ENCODE measurements at regions not wholly inside any gene's neighbourhood (a gene's known extent, or its start where the extent isn't known, plus 50 kb on each side); places are given as distances from the start of the nearest gene placed in this dataset.

- Histone ChIP-seq H3K4me3 (ENCODE audit: low read length) (no peak overlapping the region), H3K36me3 (ENCODE audit: insufficient read depth, low read depth, low read length) (no peaks in the 10 kb centered on the region), H3K27me3 (ENCODE audit: insufficient read depth, low read length) (peaks cover 85% of the 10 kb centered on the region), H3K9ac (ENCODE audit: low read depth, low read length) (no peak overlapping the region), H3K27ac (ENCODE audit: low read length) (no peak overlapping the region), H3K4me1 (ENCODE audit: insufficient read depth, low read length) (peaks cover 25% of the 10 kb centered on the region), H3K9me3 (ENCODE audit: insufficient read depth, low read depth, low read length) (no peaks in the 10 kb centered on the region; the same call in 1 of the 2 replicates)
These were observed 126.6 kb upstream of the SLC1A4 start for GRCh38 chr2:64862623-64863022.

- Histone ChIP-seq H3K9ac (ENCODE audit: low read depth, low read length) (no peak overlapping the region), H3K4me3 (ENCODE audit: low read length) (no peak overlapping the region), H3K36me3 (ENCODE audit: insufficient read depth, low read depth, low read length) (no peaks in the 10 kb centered on the region), H3K27ac (ENCODE audit: low read length) (no peak overlapping the region), H3K9me3 (ENCODE audit: insufficient read depth, low read depth, low read length) (no peaks in the 10 kb centered on the region; the same call in 1 of the 2 replicates), H3K27me3 (ENCODE audit: insufficient read depth, low read length) (peaks cover 78% of the 10 kb centered on the region), H3K4me1 (ENCODE audit: insufficient read depth, low read length) (peaks cover 19% of the 10 kb centered on the region; the same call in 1 of the 2 replicates)
These were observed 125.9 kb upstream of the SLC1A4 start for GRCh38 chr2:64863097-64863820.

- peak overlapping the region; percentile 86 for H3K4me3 ChIP-seq (ENCODE audit: low read length)
- H3K9me3 ChIP-seq (ENCODE audit: insufficient read depth, low read depth, low read length), result no peaks in the 10 kb centered on the region; the same call in 1 of the 2 replicates
- H3K27me3 ChIP-seq (ENCODE audit: insufficient read depth, low read length), result peaks cover 58% of the 10 kb centered on the region
- H3K36me3 ChIP-seq (ENCODE audit: insufficient read depth, low read depth, low read length), result no peaks in the 10 kb centered on the region
- H3K9ac ChIP-seq (ENCODE audit: low read depth, low read length), result peak overlapping the region; percentile 68; the same call in 1 of the 2 replicates
- no peak overlapping the region for H3K27ac ChIP-seq (ENCODE audit: low read length)
- peaks cover 9% of the 10 kb centered on the region; the same call in 1 of the 2 replicates for H3K4me1 ChIP-seq (ENCODE audit: insufficient read depth, low read length)
These were observed 123.9 kb upstream of the SLC1A4 start for GRCh38 chr2:64865073-64865830.

- H3K9ac ChIP-seq (ENCODE audit: low read depth, low read length), result no peak overlapping the region; the same call in 1 of the 2 replicates
- no peak overlapping the region for H3K27ac ChIP-seq (ENCODE audit: low read length)
- H3K4me1 ChIP-seq (ENCODE audit: insufficient read depth, low read length), result peaks cover 9% of the 10 kb centered on the region; the same call in 1 of the 2 replicates
- no peaks in the 10 kb centered on the region; the same call in 1 of the 2 replicates for H3K9me3 ChIP-seq (ENCODE audit: insufficient read depth, low read depth, low read length)
- H3K4me3 ChIP-seq (ENCODE audit: low read length), result no peak overlapping the region; the same call in 1 of the 2 replicates
- peaks cover 54% of the 10 kb centered on the region for H3K27me3 ChIP-seq (ENCODE audit: insufficient read depth, low read length)
- H3K36me3 ChIP-seq (ENCODE audit: insufficient read depth, low read depth, low read length), result no peaks in the 10 kb centered on the region
These were observed 123.3 kb upstream of the SLC1A4 start for GRCh38 chr2:64865831-64866345.

- H3K27me3 ChIP-seq (ENCODE audit: insufficient read depth, low read length), result peaks cover 45% of the 10 kb centered on the region
- H3K4me1 ChIP-seq (ENCODE audit: insufficient read depth, low read length), result peaks cover 9% of the 10 kb centered on the region; the same call in 1 of the 2 replicates
- H3K4me3 ChIP-seq (ENCODE audit: low read length), result no peak overlapping the region
- no peak overlapping the region for H3K27ac ChIP-seq (ENCODE audit: low read length)
- H3K9me3 ChIP-seq (ENCODE audit: insufficient read depth, low read depth, low read length), result no peaks in the 10 kb centered on the region; the same call in 1 of the 2 replicates
- H3K36me3 ChIP-seq (ENCODE audit: insufficient read depth, low read depth, low read length), result no peaks in the 10 kb centered on the region
- no peak overlapping the region for H3K9ac ChIP-seq (ENCODE audit: low read depth, low read length)
These were observed 122.4 kb upstream of the SLC1A4 start for GRCh38 chr2:64866797-64867196.

GRCh38 chr2:64867253-64867996 is 121.8 kb upstream of the SLC1A4 start:
- Histone ChIP-seq H3K27me3 (ENCODE audit: insufficient read depth, low read length) (peaks cover 38% of the 10 kb centered on the region), H3K36me3 (ENCODE audit: insufficient read depth, low read depth, low read length) (no peaks in the 10 kb centered on the region), H3K27ac (ENCODE audit: low read length) (no peak overlapping the region), H3K9ac (ENCODE audit: low read depth, low read length) (no peak overlapping the region), H3K4me1 (ENCODE audit: insufficient read depth, low read length) (peaks cover 9% of the 10 kb centered on the region; the same call in 1 of the 2 replicates), H3K4me3 (ENCODE audit: low read length) (no peak overlapping the region), H3K9me3 (ENCODE audit: insufficient read depth, low read depth, low read length) (no peaks in the 10 kb centered on the region; the same call in 1 of the 2 replicates)

- Histone ChIP-seq H3K27me3 (ENCODE audit: insufficient read depth, low read length) (peaks cover 21% of the 10 kb centered on the region), H3K36me3 (ENCODE audit: insufficient read depth, low read depth, low read length) (no peaks in the 10 kb centered on the region), H3K27ac (ENCODE audit: low read length) (no peak overlapping the region), H3K4me1 (ENCODE audit: insufficient read depth, low read length) (peaks cover 5% of the 10 kb centered on the region; the same call in 1 of the 2 replicates), H3K9ac (ENCODE audit: low read depth, low read length) (no peak overlapping the region), H3K9me3 (ENCODE audit: insufficient read depth, low read depth, low read length) (no peaks in the 10 kb centered on the region), H3K4me3 (ENCODE audit: low read length) (no peak overlapping the region)
These were observed 120.1 kb upstream of the SLC1A4 start for GRCh38 chr2:64869126-64869525.

GRCh38 chr2:64873472-64873924 is 115.7 kb upstream of the SLC1A4 start:
- H3K9me3 ChIP-seq (ENCODE audit: insufficient read depth, low read depth, low read length), result no peaks in the 10 kb centered on the region
- H3K27me3 ChIP-seq (ENCODE audit: insufficient read depth, low read length), result no peaks in the 10 kb centered on the region
- no peak overlapping the region for H3K4me3 ChIP-seq (ENCODE audit: low read length)
- no peak overlapping the region for H3K27ac ChIP-seq (ENCODE audit: low read length)
- no peaks in the 10 kb centered on the region for H3K36me3 ChIP-seq (ENCODE audit: insufficient read depth, low read depth, low read length)
- H3K4me1 ChIP-seq (ENCODE audit: insufficient read depth, low read length), result 0 out of 2 replicates have a peak, but pooled peaks cover 5% of the 10 kb centered on the region
- H3K9ac ChIP-seq (ENCODE audit: low read depth, low read length), result no peak overlapping the region

- H3K27ac ChIP-seq (ENCODE audit: low read length), result no peak overlapping the region
- no peaks in the 10 kb centered on the region for H3K36me3 ChIP-seq (ENCODE audit: insufficient read depth, low read depth, low read length)
- no peaks in the 10 kb centered on the region for H3K27me3 ChIP-seq (ENCODE audit: insufficient read depth, low read length)
- no peak overlapping the region for H3K9ac ChIP-seq (ENCODE audit: low read depth, low read length)
- no peak overlapping the region for H3K4me3 ChIP-seq (ENCODE audit: low read length)
- peaks cover 9% of the 10 kb centered on the region; the same call in 1 of the 2 replicates for H3K4me1 ChIP-seq (ENCODE audit: insufficient read depth, low read length)
- H3K9me3 ChIP-seq (ENCODE audit: insufficient read depth, low read depth, low read length), result no peaks in the 10 kb centered on the region
These were observed 114.6 kb upstream of the SLC1A4 start for GRCh38 chr2:64874593-64874992.

- no peaks in the 10 kb centered on the region for H3K27me3 ChIP-seq (ENCODE audit: insufficient read depth, low read length)
- no peak overlapping the region for H3K27ac ChIP-seq (ENCODE audit: low read length)
- peaks cover 12% of the 10 kb centered on the region for H3K4me1 ChIP-seq (ENCODE audit: insufficient read depth, low read length)
These were observed 113.8 kb upstream of the SLC1A4 start for GRCh38 chr2:64875368-64875767.

GRCh38 chr2:64876137-64876647 is 113.0 kb upstream of the SLC1A4 start:
- Histone ChIP-seq H3K4me1 (ENCODE audit: insufficient read depth, low read length) (peaks cover 18% of the 10 kb centered on the region), H3K27me3 (ENCODE audit: insufficient read depth, low read length) (no peaks in the 10 kb centered on the region), H3K9me3 (ENCODE audit: insufficient read depth, low read depth, low read length) (no peaks in the 10 kb centered on the region), H3K27ac (ENCODE audit: low read length) (no peak overlapping the region), H3K36me3 (ENCODE audit: insufficient read depth, low read depth, low read length) (no peaks in the 10 kb centered on the region), H3K9ac (ENCODE audit: low read depth, low read length) (no peak overlapping the region), H3K4me3 (ENCODE audit: low read length) (no peak overlapping the region)

More at GRCh38 chr2:64875368-64875767, 113.8 kb upstream of the SLC1A4 start:
- Histone ChIP-seq H3K36me3 (ENCODE audit: insufficient read depth, low read depth, low read length) (no peaks in the 10 kb centered on the region), H3K9ac (ENCODE audit: low read depth, low read length) (0 out of 2 replicates have a peak overlapping the region, but pooled peaks have one; percentile 7), H3K9me3 (ENCODE audit: insufficient read depth, low read depth, low read length) (no peaks in the 10 kb centered on the region), H3K4me3 (ENCODE audit: low read length) (no peak overlapping the region)

Measured in iPS-20b (cell line).